ENCODE measurements at regions not wholly inside any gene's neighbourhood (a gene's known extent, or its start where the extent isn't known, plus 50 kb on each side); places are given as distances from the start of the nearest gene placed in this dataset.

- TF ChIP-seq, protein P1, sequence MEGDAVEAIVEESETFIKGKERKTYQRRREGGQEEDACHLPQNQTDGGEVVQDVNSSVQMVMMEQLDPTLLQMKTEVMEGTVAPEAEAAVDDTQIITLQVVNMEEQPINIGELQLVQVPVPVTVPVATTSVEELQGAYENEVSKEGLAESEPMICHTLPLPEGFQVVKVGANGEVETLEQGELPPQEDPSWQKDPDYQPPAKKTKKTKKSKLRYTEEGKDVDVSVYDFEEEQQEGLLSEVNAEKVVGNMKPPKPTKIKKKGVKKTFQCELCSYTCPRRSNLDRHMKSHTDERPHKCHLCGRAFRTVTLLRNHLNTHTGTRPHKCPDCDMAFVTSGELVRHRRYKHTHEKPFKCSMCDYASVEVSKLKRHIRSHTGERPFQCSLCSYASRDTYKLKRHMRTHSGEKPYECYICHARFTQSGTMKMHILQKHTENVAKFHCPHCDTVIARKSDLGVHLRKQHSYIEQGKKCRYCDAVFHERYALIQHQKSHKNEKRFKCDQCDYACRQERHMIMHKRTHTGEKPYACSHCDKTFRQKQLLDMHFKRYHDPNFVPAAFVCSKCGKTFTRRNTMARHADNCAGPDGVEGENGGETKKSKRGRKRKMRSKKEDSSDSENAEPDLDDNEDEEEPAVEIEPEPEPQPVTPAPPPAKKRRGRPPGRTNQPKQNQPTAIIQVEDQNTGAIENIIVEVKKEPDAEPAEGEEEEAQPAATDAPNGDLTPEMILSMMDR (IDR thresholded peaks at IDR 0.05) = no peak
- TF ChIP-seq EP300 (IDR thresholded peaks at IDR 0.05; ENCODE audit: low read depth) = no peak
- no peak for TF ChIP-seq POLR2AphosphoS5 (IDR thresholded peaks at IDR 0.05)
- TF ChIP-seq POLR2A (IDR thresholded peaks at IDR 0.05) = no peak
These were observed 284.1 kb upstream of the NPSR1 start for GRCh38 chr7:34373940-34374339.

Measured in transverse colon (tissue), 4 donors.